Gastroesophageal sphincter (tissue), 3 donors: ENCODE measurements at regions not wholly inside any gene's neighbourhood (a gene's known extent, or its start where the extent isn't known, plus 50 kb on each side); places are given as distances from the start of the nearest gene placed in this dataset.
A peak's percentile ranks its signal among the peaks of the same experiment; 100 is the strongest.

Experiments used
- CTCF ChIP-seq, 4 experiments: fragments of 200-600 bp in 2 of 4; fragments of 450-650 bp in 2 of 4; sonication (generic) in 1 of 4; IDR thresholded peaks; one replicate each; pipeline ENCODE4 v1.5.1; 2017 to 2019; ENCODE audit warnings: antibody characterized with exemption in 4 of 4, mild to moderate bottlenecking in 2 of 4, moderate library complexity in 2 of 4
- EP300 ChIP-seq: sonication (generic); formaldehyde crosslinking; IDR thresholded peaks from one replicate; pipeline ENCODE4 v1.6.1; 2017; ENCODE audit warnings: antibody characterized with exemption, mild to moderate bottlenecking
- POLR2A ChIP-seq, 2 donors: fragments of 450-650 bp; IDR thresholded peaks; one replicate each; pipeline ENCODE4 v1.6.1; 2017; ENCODE audit warnings: antibody characterized with exemption in 2 of 2, mild to moderate bottlenecking in 2 of 2, moderate library complexity in 1 of 2
- POLR2AphosphoS5 ChIP-seq: sonication (generic); formaldehyde crosslinking; IDR thresholded peaks from one replicate; pipeline ENCODE4 v1.6.1; 2017; ENCODE audit warnings: antibody characterized with exemption

- no peak for TF ChIP-seq POLR2A (IDR thresholded peaks at IDR 0.05)
- no peak for TF ChIP-seq EP300
- peak; percentile 54 to 65 (median 58) for TF ChIP-seq CTCF (IDR thresholded peaks at IDR 0.05)
- TF ChIP-seq POLR2AphosphoS5: no peak
Observed at GRCh38 chr6:80605165-80605989, 498.9 kb downstream of the BCKDHB start.
